Neural crest cell (in vitro differentiated cells): ENCODE measurements at regions not wholly inside any gene's neighbourhood (a gene's known extent, or its start where the extent isn't known, plus 50 kb on each side); places are given as distances from the start of the nearest gene placed in this dataset.
A peak's percentile ranks its signal among the peaks of the same experiment; 100 is the strongest.

Source experiments
- DNase-seq: peaks from one replicate; pipeline ENCODE4 v3.0.0; 2021; ENCODE audit warnings: low read depth, mixed read lengths, low spot score
- H3K27ac Mint-ChIP-seq: one replicate; pipeline ENCODE4 v1.8.0; 2021; ENCODE audit warnings: mild to moderate bottlenecking, mixed read lengths; ENCODE audit not compliant: unreplicated experiment
- H3K27me3 Mint-ChIP-seq: 2 replicates; pipeline ENCODE4 v1.8.0; 2021; ENCODE audit warnings: low read depth, mild to moderate bottlenecking, mixed read lengths
- H3K36me3 Mint-ChIP-seq: 2 replicates; pipeline ENCODE4 v1.8.0; 2021; ENCODE audit warnings: low read depth, mild to moderate bottlenecking, mixed read lengths
- H3K4me1 Mint-ChIP-seq: 2 replicates; pipeline ENCODE4 v1.8.0; 2021; ENCODE audit warnings: mixed read lengths
- H3K4me3 Mint-ChIP-seq: one replicate; pipeline ENCODE4 v1.8.0; 2021; ENCODE audit warnings: mild to moderate bottlenecking, mixed read lengths
- H3K9me3 Mint-ChIP-seq: 2 replicates; pipeline ENCODE4 v1.8.0; 2021; ENCODE audit warnings: mixed read lengths
- TF ChIP-seq, protein P1 (sequence below): fragments of 200-600 bp; sonication (generic); conservative IDR thresholded peaks from 2 replicates; pipeline ENCODE4 v1.5.0; 2021; ENCODE audit warnings: antibody characterized with exemption, mild to moderate bottlenecking

DNA sequence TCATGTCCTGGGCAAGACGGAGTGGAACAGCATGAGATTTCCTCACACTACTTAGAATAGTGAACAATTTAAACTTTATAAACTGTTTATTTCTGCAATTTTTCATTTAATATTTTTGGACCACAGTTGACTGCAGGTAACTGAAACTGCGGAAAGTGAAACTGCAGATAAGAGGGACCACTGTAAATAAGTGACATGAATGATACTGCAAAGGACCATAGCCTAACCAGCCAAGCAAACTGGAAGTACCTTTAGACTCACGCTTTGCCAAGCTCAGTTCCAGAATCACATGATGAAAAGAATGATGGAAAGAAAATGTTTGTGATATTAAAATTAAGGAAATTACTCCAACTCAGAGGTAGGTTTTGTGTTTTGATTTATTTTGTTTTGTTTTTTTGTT is 94.6 kb upstream of the ITGA4 start:
- Mint-ChIP-seq H3K27ac (no peak overlapping the region), H3K36me3 (no peaks in the 10 kb centered on the region), H3K4me3 (no peak overlapping the region), H3K9me3 (peaks cover 6% of the 10 kb centered on the region), H3K4me1 (peaks cover 36% of the 10 kb centered on the region), H3K27me3 (no peaks in the 10 kb centered on the region)
- TF ChIP-seq, protein P1, sequence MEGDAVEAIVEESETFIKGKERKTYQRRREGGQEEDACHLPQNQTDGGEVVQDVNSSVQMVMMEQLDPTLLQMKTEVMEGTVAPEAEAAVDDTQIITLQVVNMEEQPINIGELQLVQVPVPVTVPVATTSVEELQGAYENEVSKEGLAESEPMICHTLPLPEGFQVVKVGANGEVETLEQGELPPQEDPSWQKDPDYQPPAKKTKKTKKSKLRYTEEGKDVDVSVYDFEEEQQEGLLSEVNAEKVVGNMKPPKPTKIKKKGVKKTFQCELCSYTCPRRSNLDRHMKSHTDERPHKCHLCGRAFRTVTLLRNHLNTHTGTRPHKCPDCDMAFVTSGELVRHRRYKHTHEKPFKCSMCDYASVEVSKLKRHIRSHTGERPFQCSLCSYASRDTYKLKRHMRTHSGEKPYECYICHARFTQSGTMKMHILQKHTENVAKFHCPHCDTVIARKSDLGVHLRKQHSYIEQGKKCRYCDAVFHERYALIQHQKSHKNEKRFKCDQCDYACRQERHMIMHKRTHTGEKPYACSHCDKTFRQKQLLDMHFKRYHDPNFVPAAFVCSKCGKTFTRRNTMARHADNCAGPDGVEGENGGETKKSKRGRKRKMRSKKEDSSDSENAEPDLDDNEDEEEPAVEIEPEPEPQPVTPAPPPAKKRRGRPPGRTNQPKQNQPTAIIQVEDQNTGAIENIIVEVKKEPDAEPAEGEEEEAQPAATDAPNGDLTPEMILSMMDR, result no peak
- DNase-seq, result no peak

DNA sequence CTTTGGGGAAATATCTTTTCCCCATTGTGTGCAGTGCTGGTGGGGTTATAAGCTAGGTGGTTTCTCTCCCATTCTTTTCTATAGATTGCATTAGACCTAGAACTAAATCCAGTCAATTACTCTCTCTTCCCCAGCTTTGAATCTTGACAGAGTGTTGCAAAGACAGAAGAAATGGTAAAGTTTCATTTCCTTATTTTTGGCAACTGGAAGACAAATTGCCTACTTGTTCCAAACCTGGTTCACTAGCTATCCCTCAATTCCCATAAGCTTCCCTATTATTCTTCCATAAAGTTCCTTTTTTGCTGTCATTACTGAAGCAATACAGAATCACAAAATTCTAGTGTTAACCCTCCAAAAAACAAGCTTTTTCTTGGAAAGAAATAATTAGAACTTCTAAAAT is 94.0 kb upstream of the ITGA4 start:
- H3K27ac Mint-ChIP-seq, result peak overlapping the region; percentile 3
- no peak for DNase-seq
- peaks cover 6% of the 10 kb centered on the region for H3K9me3 Mint-ChIP-seq
- no peaks in the 10 kb centered on the region for H3K36me3 Mint-ChIP-seq
- H3K4me3 Mint-ChIP-seq, result no peak overlapping the region
- H3K27me3 Mint-ChIP-seq, result no peaks in the 10 kb centered on the region
- TF ChIP-seq, protein P1, result no peak
- H3K4me1 Mint-ChIP-seq, result peaks cover 36% of the 10 kb centered on the region

DNA sequence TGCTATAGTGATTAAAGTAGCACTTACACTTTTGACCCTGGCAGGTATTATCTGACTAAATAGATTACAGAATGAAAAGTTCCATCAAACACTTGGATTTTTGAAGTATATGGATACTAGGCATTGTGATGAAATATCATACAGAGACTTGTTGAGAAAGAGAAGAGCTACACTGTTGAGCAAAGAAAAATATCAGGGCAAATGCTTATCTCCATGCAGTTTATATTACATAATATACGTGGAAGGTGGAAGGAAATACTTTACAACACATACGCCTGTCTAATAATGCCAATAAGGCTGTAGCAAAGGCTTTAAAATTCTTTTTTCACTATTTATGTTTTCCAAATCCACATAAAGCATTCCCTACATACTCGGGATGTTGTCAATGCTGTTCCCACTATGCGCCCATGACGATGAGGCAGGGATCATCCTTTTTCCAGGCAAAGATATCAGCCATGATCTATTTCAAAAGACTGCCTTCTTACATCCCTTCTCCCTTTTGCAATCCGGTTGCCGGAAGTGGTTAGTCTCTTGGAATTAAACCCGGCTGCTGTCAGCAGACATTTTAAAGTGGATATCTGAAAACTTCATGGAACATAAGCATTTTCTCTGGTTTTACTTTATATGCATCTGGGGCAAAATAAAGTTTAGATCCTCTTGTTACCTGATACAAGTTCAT is 92.6 kb upstream of the ITGA4 start:
- Mint-ChIP-seq H3K4me3 (no peak overlapping the region), H3K27me3 (no peaks in the 10 kb centered on the region), H3K9me3 (peaks cover 2% of the 10 kb centered on the region), H3K27ac (no peak overlapping the region), H3K4me1 (peaks cover 32% of the 10 kb centered on the region), H3K36me3 (no peaks in the 10 kb centered on the region)
- TF ChIP-seq, protein P1, result no peak
- no peak for DNase-seq

DNA sequence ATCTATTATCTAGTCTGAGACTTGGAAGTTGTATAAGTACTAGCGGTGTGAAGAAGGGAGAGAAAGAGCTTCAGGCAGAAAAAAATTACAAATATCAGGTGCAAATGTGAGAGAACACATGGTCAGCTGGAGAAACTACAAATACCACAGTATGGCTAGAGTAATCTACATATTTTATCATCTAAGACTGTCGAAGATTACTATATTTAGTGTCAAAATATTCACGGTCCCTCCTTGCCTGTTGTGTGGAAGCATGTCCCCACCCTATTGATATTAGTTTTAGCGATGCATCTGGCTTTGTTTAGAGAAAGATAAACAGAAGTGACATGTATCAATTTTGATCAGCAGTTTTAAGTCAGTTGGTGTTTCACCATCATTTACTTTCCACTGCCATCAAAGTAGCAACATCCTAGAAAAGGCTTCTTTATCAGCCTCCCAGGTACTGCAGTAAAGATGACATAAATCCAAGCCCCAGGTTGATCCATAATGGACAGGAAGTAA is 90.5 kb upstream of the ITGA4 start:
- Mint-ChIP-seq H3K4me3 (no peak overlapping the region), H3K9me3 (peaks cover 2% of the 10 kb centered on the region), H3K27me3 (no peaks in the 10 kb centered on the region), H3K36me3 (no peaks in the 10 kb centered on the region), H3K27ac (no peak overlapping the region), H3K4me1 (peaks cover 42% of the 10 kb centered on the region)
- no peak for DNase-seq
- TF ChIP-seq, protein P1, result no peak

DNA sequence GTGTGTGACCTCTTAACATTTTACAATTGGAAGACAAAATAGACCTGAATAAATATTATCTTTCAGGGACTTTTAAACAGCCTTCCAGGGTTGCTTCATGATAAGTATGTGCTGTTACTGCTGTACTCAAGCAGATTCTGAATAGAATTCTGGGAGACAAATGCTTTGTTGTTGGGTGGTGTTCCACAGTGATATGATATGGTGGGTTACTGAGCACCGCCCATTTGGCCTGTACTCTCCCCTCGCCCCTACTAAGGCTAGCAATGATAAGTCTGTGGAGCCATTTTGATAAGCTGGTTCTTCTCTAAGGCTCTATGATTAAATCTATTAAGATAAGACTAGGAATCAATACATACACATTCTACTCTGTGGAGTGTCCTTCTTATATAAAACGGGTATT is 89.8 kb upstream of the ITGA4 start:
- TF ChIP-seq, protein P1, result no peak
- no peaks in the 10 kb centered on the region for H3K36me3 Mint-ChIP-seq
- H3K27ac Mint-ChIP-seq, result no peak overlapping the region
- DNase-seq, result no peak
- no peak overlapping the region for H3K4me3 Mint-ChIP-seq
- peaks cover 49% of the 10 kb centered on the region for H3K4me1 Mint-ChIP-seq
- peaks cover 2% of the 10 kb centered on the region for H3K9me3 Mint-ChIP-seq
- no peaks in the 10 kb centered on the region for H3K27me3 Mint-ChIP-seq
